ENCODE measurements at regions not wholly inside any gene's neighbourhood (a gene's known extent, or its start where the extent isn't known, plus 50 kb on each side); places are given as distances from the start of the nearest gene placed in this dataset.
"Not testable (repeated sequence)": the region's sequence is repeated elsewhere in the genome, so short reads cannot be mapped to it uniquely, and the experiment has no call there.

GRCh38 chr15:28789401-28790114, 58.9 kb downstream of the GOLGA6L7 start:
- H3K4me3 ChIP-seq (ENCODE audit: low read depth in 1 of 5, low read length in 5 of 5): peak overlapping the region in 1 of 5 donors; percentile 40
- not testable (repeated sequence) for H3K9ac ChIP-seq (ENCODE audit: low read length in 5 of 5); H3K4me1 ChIP-seq (ENCODE audit: control insufficient read depth in 5 of 5, insufficient read depth in 5 of 5, low read length in 5 of 5); H3K36me3 ChIP-seq (ENCODE audit: control insufficient read depth in 5 of 5, insufficient read depth in 5 of 5, low read length in 5 of 5); H3K27ac ChIP-seq (ENCODE audit: low read depth, low read length); H3K27me3 ChIP-seq (ENCODE audit: control insufficient read depth in 5 of 5, insufficient read depth in 4 of 5, low read length in 5 of 5); H3K9me3 ChIP-seq (ENCODE audit: control insufficient read depth in 5 of 5, low read length in 5 of 5)

GRCh38 chr15:28788649-28789400, 59.6 kb downstream of the GOLGA6L7 start:
- H3K4me1 ChIP-seq (ENCODE audit: control insufficient read depth in 5 of 5, insufficient read depth in 5 of 5, low read length in 5 of 5); H3K27ac ChIP-seq (ENCODE audit: low read depth, low read length); H3K36me3 ChIP-seq (ENCODE audit: control insufficient read depth in 5 of 5, insufficient read depth in 5 of 5, low read length in 5 of 5): not testable (repeated sequence)

GRCh38 chr15:28788176-28788575, 60.3 kb downstream of the GOLGA6L7 start:
- not testable (repeated sequence) for H3K4me1 ChIP-seq (ENCODE audit: control insufficient read depth in 5 of 5, insufficient read depth in 5 of 5, low read length in 5 of 5); H3K27me3 ChIP-seq (ENCODE audit: control insufficient read depth in 5 of 5, insufficient read depth in 4 of 5, low read length in 5 of 5); H3K9ac ChIP-seq (ENCODE audit: low read length in 5 of 5); H3K27ac ChIP-seq (ENCODE audit: low read depth, low read length); H3K4me3 ChIP-seq (ENCODE audit: low read depth in 1 of 5, low read length in 5 of 5); H3K9me3 ChIP-seq (ENCODE audit: control insufficient read depth in 5 of 5, low read length in 5 of 5); H3K36me3 ChIP-seq (ENCODE audit: control insufficient read depth in 5 of 5, insufficient read depth in 5 of 5, low read length in 5 of 5)

More at GRCh38 chr15:28788649-28789400, 59.6 kb downstream of the GOLGA6L7 start:
- not testable (repeated sequence) for H3K4me3 ChIP-seq (ENCODE audit: low read depth in 1 of 5, low read length in 5 of 5); H3K27me3 ChIP-seq (ENCODE audit: control insufficient read depth in 5 of 5, insufficient read depth in 4 of 5, low read length in 5 of 5); H3K9me3 ChIP-seq (ENCODE audit: control insufficient read depth in 5 of 5, low read length in 5 of 5); H3K9ac ChIP-seq (ENCODE audit: low read length in 5 of 5)

- H3K9me3 ChIP-seq (ENCODE audit: control insufficient read depth in 5 of 5, low read length in 5 of 5): no peaks in the 10 kb centered on the region
- peaks cover 0 to 6% (median 0%) of the 10 kb centered on the region in 5 donors for H3K4me1 ChIP-seq (ENCODE audit: control insufficient read depth in 5 of 5, insufficient read depth in 5 of 5, low read length in 5 of 5)
- no peak overlapping the region for H3K27ac ChIP-seq (ENCODE audit: low read depth, low read length)
- H3K9ac ChIP-seq (ENCODE audit: low read length in 5 of 5): no peak overlapping the region
- no peaks in the 10 kb centered on the region for H3K36me3 ChIP-seq (ENCODE audit: control insufficient read depth in 5 of 5, insufficient read depth in 5 of 5, low read length in 5 of 5)
- H3K4me3 ChIP-seq (ENCODE audit: low read depth in 1 of 5, low read length in 5 of 5): no peak overlapping the region
- H3K27me3 ChIP-seq (ENCODE audit: control insufficient read depth in 5 of 5, insufficient read depth in 4 of 5, low read length in 5 of 5): peaks cover 0 to 5% (median 0%) of the 10 kb centered on the region in 5 donors
Observed at GRCh38 chr15:28786521-28786920, 61.9 kb downstream of the GOLGA6L7 start.

DNA sequence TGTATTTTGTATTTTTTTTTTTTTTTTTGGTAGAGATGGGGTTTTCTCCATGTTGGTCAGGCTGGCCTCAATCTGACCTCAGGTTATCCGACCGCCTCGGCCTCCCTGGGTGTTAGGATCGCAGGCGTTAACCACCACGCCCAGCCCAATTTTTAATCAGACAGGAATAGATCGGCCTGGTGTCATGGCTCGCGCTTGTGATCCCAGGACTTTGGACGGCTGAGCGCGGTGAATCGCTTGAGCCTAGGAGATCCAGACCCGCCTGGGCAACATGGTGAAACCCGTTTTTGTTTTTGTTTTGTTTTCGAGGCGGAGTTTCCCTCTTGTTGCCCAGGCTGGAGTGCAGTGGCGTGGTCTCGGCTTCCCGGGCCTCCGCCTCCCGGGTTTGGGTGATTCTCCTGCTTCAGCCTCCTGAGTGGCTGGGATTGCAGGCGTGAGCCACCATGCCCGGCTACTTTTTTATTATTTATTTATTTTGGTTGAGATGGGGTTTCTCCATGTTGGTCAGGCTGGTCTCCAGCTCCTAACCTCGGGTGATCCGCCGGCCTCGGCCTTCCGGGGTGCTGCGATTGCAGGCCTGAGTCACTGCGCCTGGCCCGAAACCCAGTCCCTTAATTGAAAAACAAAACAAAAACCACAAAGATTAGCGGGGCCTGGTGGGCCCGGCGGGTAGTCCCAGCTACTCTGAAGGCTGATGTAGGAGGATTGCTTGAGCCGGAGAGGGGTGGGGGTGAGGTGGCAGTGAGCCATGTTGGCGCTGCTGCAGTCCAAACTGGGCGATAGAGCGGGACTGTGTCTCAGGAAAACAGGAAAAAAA, 63.9 kb downstream of the GOLGA6L7 start:
- not testable (repeated sequence) for H3K9ac ChIP-seq (ENCODE audit: low read length in 5 of 5); H3K27ac ChIP-seq (ENCODE audit: low read depth, low read length); H3K4me3 ChIP-seq (ENCODE audit: low read depth in 1 of 5, low read length in 5 of 5); H3K36me3 ChIP-seq (ENCODE audit: control insufficient read depth in 5 of 5, insufficient read depth in 5 of 5, low read length in 5 of 5); H3K9me3 ChIP-seq (ENCODE audit: control insufficient read depth in 5 of 5, low read length in 5 of 5); H3K4me1 ChIP-seq (ENCODE audit: control insufficient read depth in 5 of 5, insufficient read depth in 5 of 5, low read length in 5 of 5); H3K27me3 ChIP-seq (ENCODE audit: control insufficient read depth in 5 of 5, insufficient read depth in 4 of 5, low read length in 5 of 5)

DNA sequence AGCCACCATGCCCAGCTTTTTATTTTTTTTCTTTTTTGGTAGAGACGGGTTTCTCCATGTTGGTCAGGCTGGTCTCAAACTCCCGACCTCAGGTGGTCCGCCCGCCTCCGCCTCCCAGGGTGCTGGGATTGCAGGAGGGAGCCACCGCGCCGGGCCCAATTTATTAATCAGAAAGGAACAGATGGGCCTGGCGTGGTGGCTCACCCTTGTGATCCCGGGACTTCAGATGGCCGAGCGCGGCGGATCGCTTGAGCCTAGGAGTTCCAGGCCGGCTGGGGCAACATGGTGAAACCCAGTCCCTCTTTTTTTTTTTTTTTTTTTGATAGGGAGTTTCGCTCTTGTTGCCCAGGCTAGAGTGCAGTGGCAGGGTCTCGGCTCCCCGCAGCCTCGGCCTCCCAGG, 64.6 kb downstream of the GOLGA6L7 start:
- H3K4me1 ChIP-seq (ENCODE audit: control insufficient read depth in 5 of 5, insufficient read depth in 5 of 5, low read length in 5 of 5): no peaks in the 10 kb centered on the region
- no peaks in the 10 kb centered on the region for H3K27me3 ChIP-seq (ENCODE audit: control insufficient read depth in 5 of 5, insufficient read depth in 4 of 5, low read length in 5 of 5)
- H3K27ac ChIP-seq (ENCODE audit: low read depth, low read length): no peak overlapping the region
- H3K9me3 ChIP-seq (ENCODE audit: control insufficient read depth in 5 of 5, low read length in 5 of 5): no peaks in the 10 kb centered on the region
- no peak overlapping the region for H3K9ac ChIP-seq (ENCODE audit: low read length in 5 of 5)
- H3K36me3 ChIP-seq (ENCODE audit: control insufficient read depth in 5 of 5, insufficient read depth in 5 of 5, low read length in 5 of 5): no peaks in the 10 kb centered on the region
- H3K4me3 ChIP-seq (ENCODE audit: low read depth in 1 of 5, low read length in 5 of 5): no peak overlapping the region

DNA sequence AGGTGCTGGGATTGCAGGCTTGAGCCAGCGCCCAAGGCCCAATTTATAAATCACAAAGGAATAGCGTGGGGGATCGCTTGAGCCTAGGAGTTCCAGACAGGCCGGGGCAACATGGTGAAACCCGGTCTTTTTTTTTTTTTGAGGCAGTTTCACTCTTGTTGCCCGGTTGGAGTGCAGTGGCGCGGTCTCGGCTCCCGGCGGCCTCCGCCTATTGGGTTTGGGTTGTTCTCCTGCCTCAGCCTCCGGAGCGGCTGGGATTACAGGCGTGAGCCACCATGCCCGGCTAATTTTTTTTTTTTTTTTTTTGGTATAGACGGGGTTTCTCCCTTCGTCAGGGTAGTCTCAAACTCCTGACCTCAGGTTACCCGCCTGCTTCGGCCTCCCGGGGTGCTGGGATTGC, 65.0 kb downstream of the GOLGA6L7 start:
- Histone ChIP-seq H3K9me3 (ENCODE audit: control insufficient read depth in 5 of 5, low read length in 5 of 5) (no peaks in the 10 kb centered on the region), H3K36me3 (ENCODE audit: control insufficient read depth in 5 of 5, insufficient read depth in 5 of 5, low read length in 5 of 5) (no peaks in the 10 kb centered on the region), H3K27me3 (ENCODE audit: control insufficient read depth in 5 of 5, insufficient read depth in 4 of 5, low read length in 5 of 5) (no peaks in the 10 kb centered on the region), H3K27ac (ENCODE audit: low read depth, low read length) (no peak overlapping the region), H3K4me3 (ENCODE audit: low read depth in 1 of 5, low read length in 5 of 5) (no peak overlapping the region), H3K4me1 (ENCODE audit: control insufficient read depth in 5 of 5, insufficient read depth in 5 of 5, low read length in 5 of 5) (no peaks in the 10 kb centered on the region), H3K9ac (ENCODE audit: low read length in 5 of 5) (no peak overlapping the region)

- H3K4me1 ChIP-seq (ENCODE audit: control insufficient read depth in 5 of 5, insufficient read depth in 5 of 5, low read length in 5 of 5); H3K4me3 ChIP-seq (ENCODE audit: low read depth in 1 of 5, low read length in 5 of 5); H3K9ac ChIP-seq (ENCODE audit: low read length in 5 of 5); H3K27me3 ChIP-seq (ENCODE audit: control insufficient read depth in 5 of 5, insufficient read depth in 4 of 5, low read length in 5 of 5); H3K36me3 ChIP-seq (ENCODE audit: control insufficient read depth in 5 of 5, insufficient read depth in 5 of 5, low read length in 5 of 5); H3K9me3 ChIP-seq (ENCODE audit: control insufficient read depth in 5 of 5, low read length in 5 of 5); H3K27ac ChIP-seq (ENCODE audit: low read depth, low read length): not testable (repeated sequence)
Observed at GRCh38 chr15:28778397-28778796, 66.2 kb upstream of the GOLGA8M start.

DNA sequence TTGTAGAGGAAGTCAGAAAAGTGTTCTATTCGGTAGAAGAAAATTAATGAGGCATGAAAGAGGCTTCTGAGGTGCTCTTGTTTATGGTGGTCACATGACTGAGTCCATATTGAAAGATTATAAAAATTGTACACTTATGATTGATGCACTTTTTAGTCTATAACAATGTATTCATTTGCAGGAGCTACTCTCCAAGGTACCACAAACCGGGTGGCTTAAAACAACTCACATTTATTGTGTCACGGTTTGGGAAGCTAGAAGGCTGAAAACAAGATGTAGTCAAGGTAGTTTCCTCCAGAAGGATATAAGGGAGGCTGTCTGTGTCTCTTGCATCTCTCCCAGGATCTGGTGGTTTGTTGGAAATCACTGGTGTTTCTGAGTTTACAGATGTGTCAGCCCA, 60.6 kb upstream of the GOLGA8M start:
- H3K27ac ChIP-seq (ENCODE audit: low read depth, low read length); H3K27me3 ChIP-seq (ENCODE audit: control insufficient read depth in 5 of 5, insufficient read depth in 4 of 5, low read length in 5 of 5); H3K9ac ChIP-seq (ENCODE audit: low read length in 5 of 5); H3K4me3 ChIP-seq (ENCODE audit: low read depth in 1 of 5, low read length in 5 of 5); H3K36me3 ChIP-seq (ENCODE audit: control insufficient read depth in 5 of 5, insufficient read depth in 5 of 5, low read length in 5 of 5); H3K4me1 ChIP-seq (ENCODE audit: control insufficient read depth in 5 of 5, insufficient read depth in 5 of 5, low read length in 5 of 5); H3K9me3 ChIP-seq (ENCODE audit: control insufficient read depth in 5 of 5, low read length in 5 of 5): not testable (repeated sequence)

Measured in subcutaneous abdominal adipose tissue (tissue), 5 donors.